Fibroblast of villous mesenchyme (primary cell): ENCODE measurements at regions not wholly inside any gene's neighbourhood (a gene's known extent, or its start where the extent isn't known, plus 50 kb on each side); places are given as distances from the start of the nearest gene placed in this dataset.

Source experiments
- DNase-seq: peaks from one replicate; pipeline ENCODE4 v3.0.0-alpha.2; 2010; ENCODE audit warnings: low read depth
- H3K4me3 ChIP-seq: 2 replicates; pipeline ENCODE4 v1.5.1; 2011; ENCODE audit warnings: low read depth, mild to moderate bottlenecking, low read length
- TF ChIP-seq, protein P1 (sequence below): IDR thresholded peaks from 2 replicates; pipeline ENCODE4 v1.5.1; 2012; ENCODE audit warnings: low read depth, mild to moderate bottlenecking, low read length; ENCODE audit not compliant: insufficient read depth

- H3K4me3 ChIP-seq = no peak overlapping the region
- DNase-seq = peak; percentile 2
- TF ChIP-seq, protein P1, sequence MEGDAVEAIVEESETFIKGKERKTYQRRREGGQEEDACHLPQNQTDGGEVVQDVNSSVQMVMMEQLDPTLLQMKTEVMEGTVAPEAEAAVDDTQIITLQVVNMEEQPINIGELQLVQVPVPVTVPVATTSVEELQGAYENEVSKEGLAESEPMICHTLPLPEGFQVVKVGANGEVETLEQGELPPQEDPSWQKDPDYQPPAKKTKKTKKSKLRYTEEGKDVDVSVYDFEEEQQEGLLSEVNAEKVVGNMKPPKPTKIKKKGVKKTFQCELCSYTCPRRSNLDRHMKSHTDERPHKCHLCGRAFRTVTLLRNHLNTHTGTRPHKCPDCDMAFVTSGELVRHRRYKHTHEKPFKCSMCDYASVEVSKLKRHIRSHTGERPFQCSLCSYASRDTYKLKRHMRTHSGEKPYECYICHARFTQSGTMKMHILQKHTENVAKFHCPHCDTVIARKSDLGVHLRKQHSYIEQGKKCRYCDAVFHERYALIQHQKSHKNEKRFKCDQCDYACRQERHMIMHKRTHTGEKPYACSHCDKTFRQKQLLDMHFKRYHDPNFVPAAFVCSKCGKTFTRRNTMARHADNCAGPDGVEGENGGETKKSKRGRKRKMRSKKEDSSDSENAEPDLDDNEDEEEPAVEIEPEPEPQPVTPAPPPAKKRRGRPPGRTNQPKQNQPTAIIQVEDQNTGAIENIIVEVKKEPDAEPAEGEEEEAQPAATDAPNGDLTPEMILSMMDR = no peak
Measured at GRCh38 chr18:32520771-32521170, 50.1 kb upstream of the GAREM1 start.
